Testis (tissue), 2 donors: ENCODE measurements at regions not wholly inside any gene's neighbourhood (a gene's known extent, or its start where the extent isn't known, plus 50 kb on each side); places are given as distances from the start of the nearest gene placed in this dataset.

Experiments used
- POLR2A ChIP-seq: fragments of 450-650 bp; IDR thresholded peaks from one replicate; pipeline ENCODE4 v1.6.1; 2017; ENCODE audit warnings: antibody characterized with exemption, mild to moderate bottlenecking, moderate library complexity
- TF ChIP-seq, protein P1 (sequence below), 3 experiments: fragments of 450-650 bp in 2 of 3; fragments of 200-600 bp in 1 of 3; sonication (generic) in 1 of 3; IDR thresholded peaks; one replicate each; pipeline ENCODE4 v1.5.1; 2016 to 2019; ENCODE audit warnings: antibody characterized with exemption in 3 of 3, mild to moderate bottlenecking in 2 of 3, moderate library complexity in 1 of 3

- TF ChIP-seq, protein P1, sequence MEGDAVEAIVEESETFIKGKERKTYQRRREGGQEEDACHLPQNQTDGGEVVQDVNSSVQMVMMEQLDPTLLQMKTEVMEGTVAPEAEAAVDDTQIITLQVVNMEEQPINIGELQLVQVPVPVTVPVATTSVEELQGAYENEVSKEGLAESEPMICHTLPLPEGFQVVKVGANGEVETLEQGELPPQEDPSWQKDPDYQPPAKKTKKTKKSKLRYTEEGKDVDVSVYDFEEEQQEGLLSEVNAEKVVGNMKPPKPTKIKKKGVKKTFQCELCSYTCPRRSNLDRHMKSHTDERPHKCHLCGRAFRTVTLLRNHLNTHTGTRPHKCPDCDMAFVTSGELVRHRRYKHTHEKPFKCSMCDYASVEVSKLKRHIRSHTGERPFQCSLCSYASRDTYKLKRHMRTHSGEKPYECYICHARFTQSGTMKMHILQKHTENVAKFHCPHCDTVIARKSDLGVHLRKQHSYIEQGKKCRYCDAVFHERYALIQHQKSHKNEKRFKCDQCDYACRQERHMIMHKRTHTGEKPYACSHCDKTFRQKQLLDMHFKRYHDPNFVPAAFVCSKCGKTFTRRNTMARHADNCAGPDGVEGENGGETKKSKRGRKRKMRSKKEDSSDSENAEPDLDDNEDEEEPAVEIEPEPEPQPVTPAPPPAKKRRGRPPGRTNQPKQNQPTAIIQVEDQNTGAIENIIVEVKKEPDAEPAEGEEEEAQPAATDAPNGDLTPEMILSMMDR (IDR thresholded peaks at IDR 0.05) = no peak
- TF ChIP-seq POLR2A = no peak
These were observed 95.8 kb upstream of the TEX51 start for GRCh38 chr2:126802774-126803433.
